Choroid plexus epithelial cell (primary cell): ENCODE measurements at regions not wholly inside any gene's neighbourhood (a gene's known extent, or its start where the extent isn't known, plus 50 kb on each side); places are given as distances from the start of the nearest gene placed in this dataset.

ENCODE experiments used
- DNase-seq: peaks from one replicate; pipeline ENCODE4 v3.0.0-alpha.2; 2010; ENCODE audit warnings: low read depth
- H3K4me3 ChIP-seq: 2 replicates; pipeline ENCODE4 v1.5.1; 2011; ENCODE audit warnings: low read depth, mild to moderate bottlenecking, control low read depth, low read length, moderate library complexity
- CTCF ChIP-seq: conservative IDR thresholded peaks from 2 replicates; pipeline ENCODE4 v1.5.1; 2011; ENCODE audit warnings: low read depth, mild to moderate bottlenecking, control low read depth, inconsistent platforms, low read length, moderate library complexity

DNA sequence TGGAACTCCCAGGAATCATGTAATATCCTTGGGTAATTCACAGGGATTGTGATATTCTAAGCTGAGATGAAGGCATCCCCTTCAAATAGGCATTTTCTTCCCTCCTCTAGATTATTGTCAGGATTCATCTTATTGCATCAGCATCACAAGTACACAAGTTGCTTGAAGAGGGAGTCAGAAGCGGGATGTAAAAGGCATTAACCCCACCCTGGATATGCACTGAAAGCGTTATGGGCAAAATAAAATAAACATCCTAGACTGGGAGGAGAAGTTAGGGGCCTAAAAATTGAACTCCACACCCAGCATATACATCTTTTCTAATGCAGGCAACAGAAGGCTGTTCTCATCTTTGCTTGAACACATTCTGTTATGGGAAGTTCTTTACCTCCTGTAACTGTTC lies 381.2 kb downstream of the SETD4 start:
- H3K4me3 ChIP-seq, result no peak overlapping the region
- TF ChIP-seq CTCF, result no peak

DNA sequence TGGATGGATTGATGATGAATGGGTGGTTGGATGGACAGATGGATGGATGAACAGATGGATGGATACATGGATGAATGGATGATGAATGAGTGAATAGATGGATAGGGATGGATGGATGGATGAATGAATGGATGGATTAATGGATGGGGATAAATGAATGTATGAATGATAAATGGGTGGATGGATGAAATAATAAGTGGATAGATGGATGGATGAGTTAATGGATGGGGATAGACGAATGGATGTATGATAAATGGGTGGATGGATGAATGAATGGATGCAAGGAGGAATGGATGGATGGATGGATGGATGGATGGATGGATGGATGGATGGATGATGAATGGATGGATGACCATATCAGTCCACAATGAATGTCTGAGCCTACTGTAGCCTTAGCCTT lies 381.9 kb downstream of the SETD4 start:
- no peak overlapping the region for H3K4me3 ChIP-seq
- TF ChIP-seq CTCF, result no peak
- DNase-seq, result no peak

More for the DNA sequence above, 381.2 kb downstream of the SETD4 start:
- no peak for DNase-seq

GRCh38 chr21:35677298-35677841 lies 383.0 kb downstream of the SETD4 start:
- DNase-seq, result no peak
- H3K4me3 ChIP-seq, result no peak overlapping the region
- TF ChIP-seq CTCF, result no peak

DNA sequence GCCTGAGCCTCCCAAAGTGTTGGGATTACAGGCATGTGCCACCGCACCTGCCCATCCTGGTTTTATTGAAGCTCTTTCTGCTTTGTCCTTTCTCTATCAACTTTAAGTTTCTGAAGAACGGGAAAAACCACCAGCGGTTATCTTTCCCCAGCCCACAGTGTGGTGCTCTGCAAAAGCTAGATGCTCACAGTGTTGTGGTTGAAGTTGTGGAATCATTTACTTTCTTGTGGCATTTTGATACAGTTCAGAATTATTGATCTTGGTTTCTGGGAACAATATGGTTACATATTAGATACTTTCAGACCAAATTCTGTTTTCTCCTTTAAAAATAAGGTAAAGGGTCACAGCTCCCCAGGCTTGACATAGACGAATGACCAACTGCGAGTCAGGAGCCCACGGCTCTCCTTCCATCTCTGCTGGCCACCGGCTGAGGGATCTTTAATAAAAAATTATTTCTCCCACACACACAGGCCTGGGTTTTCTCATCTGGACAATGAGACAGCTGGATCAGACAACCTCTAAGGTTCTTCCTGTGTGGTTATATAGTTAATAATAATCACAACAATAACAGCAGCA lies 385.3 kb downstream of the SETD4 start:
- TF ChIP-seq CTCF, result peak; percentile 17
- peak; percentile 24 for DNase-seq
- H3K4me3 ChIP-seq, result no peak overlapping the region

DNA sequence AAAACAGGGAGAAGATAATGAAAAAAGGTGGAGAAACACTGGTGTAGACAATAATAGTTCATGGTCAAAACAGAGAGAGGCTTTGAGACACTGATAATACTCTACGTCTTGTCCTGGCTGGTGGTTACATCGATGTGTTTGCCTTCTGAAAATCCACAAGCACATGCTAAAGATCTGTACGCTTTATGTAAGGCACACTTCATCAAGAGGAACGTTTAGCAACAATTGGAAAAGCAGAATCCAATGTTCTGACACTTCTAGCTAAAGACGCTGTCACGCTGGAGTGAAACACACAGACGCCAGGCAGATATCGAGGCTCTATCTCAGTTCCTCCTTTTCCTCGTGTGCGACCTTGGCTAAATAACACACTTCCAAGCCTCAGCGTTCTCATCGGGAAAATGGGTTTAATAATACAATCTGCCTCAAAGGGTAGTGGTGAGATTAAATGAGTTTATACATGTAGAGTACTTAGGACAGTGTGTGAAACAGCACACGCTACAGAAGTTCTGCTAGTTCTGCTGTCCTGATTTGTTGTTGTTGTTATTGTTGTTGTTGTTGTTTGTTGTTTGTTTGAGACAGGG lies 386.1 kb downstream of the SETD4 start:
- no peak for DNase-seq
- no peak for TF ChIP-seq CTCF
- no peak overlapping the region for H3K4me3 ChIP-seq

GRCh38 chr21:35672313-35672712 lies 388.0 kb downstream of the SETD4 start:
- H3K4me3 ChIP-seq, result no peak overlapping the region
- DNase-seq, result no peak
- no peak for TF ChIP-seq CTCF

- DNase-seq, result no peak
- TF ChIP-seq CTCF, result no peak
- no peak overlapping the region for H3K4me3 ChIP-seq
Measured at GRCh38 chr21:35664683-35665082, 395.6 kb downstream of the SETD4 start.
